Common myeloid progenitor, CD34-positive (primary cell): ENCODE measurements at regions not wholly inside any gene's neighbourhood (a gene's known extent, or its start where the extent isn't known, plus 50 kb on each side); places are given as distances from the start of the nearest gene placed in this dataset.
A peak's percentile ranks its signal among the peaks of the same experiment; 100 is the strongest.

Experiments
- CTCF ChIA-PET: fragments of 350-600 bp; sonication (Branson Sonifier 250); formaldehyde crosslinking; loops from one replicate; lab custom pipeline; 2021; ENCODE audit warnings: antibody characterized with exemption; lab: Charles Lee
- POLR2A ChIA-PET: fragments of 350-600 bp; sonication (Branson Sonifier 250); formaldehyde crosslinking; loops from one replicate; lab custom pipeline; 2021; ENCODE audit warnings: antibody characterized with exemption; lab: Charles Lee
- DNase-seq, 3 donors: peaks; one replicate each; pipeline versions ENCODE4 v3.0.0 to v3.0.0-alpha.2; 2013
- H3K27ac ChIP-seq, 2 experiments: 1 replicate in 1 of 2; 2 replicates in 1 of 2; pipeline ENCODE4 v1.7.0; 2013; ENCODE audit warnings: inconsistent platforms in 2 of 2, low read length in 2 of 2, mild to moderate bottlenecking in 2 of 2, low read depth in 1 of 2, moderate library complexity in 1 of 2; ENCODE audit not compliant: severe bottlenecking in 2 of 2, insufficient read depth in 1 of 2, poor library complexity in 1 of 2
- H3K27me3 ChIP-seq, 5 experiments: replicated peaks in 2 of 5; 1 replicate in 3 of 5; 2 replicates in 2 of 5; pipeline versions ENCODE4 v1.6.1 to v1.7.0; 2013; ENCODE audit warnings: low read length in 4 of 5, mild to moderate bottlenecking in 2 of 5, moderate library complexity in 2 of 5, inconsistent platforms in 1 of 5; ENCODE audit not compliant: insufficient read depth in 5 of 5, control insufficient read depth in 4 of 5
- H3K36me3 ChIP-seq, 4 experiments: 1 replicate in 2 of 4; 2 replicates in 2 of 4; pipeline versions ENCODE4 v1.6.1 to v1.7.0; 2013; ENCODE audit warnings: low read length in 3 of 4, control low read depth in 1 of 4, mild to moderate bottlenecking in 1 of 4; ENCODE audit not compliant: control insufficient read depth in 4 of 4, insufficient read depth in 4 of 4
- H3K4me1 ChIP-seq, 4 experiments: 1 replicate in 3 of 4; 2 replicates in 1 of 4; pipeline versions ENCODE4 v1.6.1 to v1.7.1; 2013; ENCODE audit warnings: low read length in 3 of 4, mild to moderate bottlenecking in 3 of 4, control low read depth in 1 of 4, inconsistent platforms in 1 of 4, moderate library complexity in 1 of 4; ENCODE audit not compliant: control insufficient read depth in 4 of 4, insufficient read depth in 4 of 4; ENCODE audit errors: control extremely low read depth in 1 of 4
- H3K4me3 ChIP-seq, 7 experiments: 1 replicate in 4 of 7; 2 replicates in 3 of 7; pipeline versions ENCODE4 v1.5.1 to v1.7.0; 2013; ENCODE audit warnings: mild to moderate bottlenecking in 7 of 7, low read length in 6 of 7, moderate library complexity in 6 of 7, inconsistent platforms in 2 of 7, low read depth in 2 of 7, control low read depth in 1 of 7; ENCODE audit not compliant: insufficient read depth in 4 of 7, control insufficient read depth in 1 of 7; ENCODE audit errors: extremely low read depth in 1 of 7
- H3K9me3 ChIP-seq, 5 experiments: 1 replicate in 4 of 5; 2 replicates in 1 of 5; pipeline versions ENCODE4 v1.6.1 to v1.7.1; 2013; ENCODE audit warnings: low read length in 4 of 5, mild to moderate bottlenecking in 2 of 5, inconsistent platforms in 1 of 5, low read depth in 1 of 5, moderate library complexity in 1 of 5; ENCODE audit not compliant: control insufficient read depth in 4 of 5, insufficient read depth in 2 of 5; ENCODE audit errors: control extremely low read depth in 1 of 5
- WGBS: methylation state at CpG from one replicate; pipeline ENCODE4 v1.1.5; 2013; ENCODE audit not compliant: insufficient coverage; 5-methylcytosine and 5-hydroxymethylcytosine counted together

DNA sequence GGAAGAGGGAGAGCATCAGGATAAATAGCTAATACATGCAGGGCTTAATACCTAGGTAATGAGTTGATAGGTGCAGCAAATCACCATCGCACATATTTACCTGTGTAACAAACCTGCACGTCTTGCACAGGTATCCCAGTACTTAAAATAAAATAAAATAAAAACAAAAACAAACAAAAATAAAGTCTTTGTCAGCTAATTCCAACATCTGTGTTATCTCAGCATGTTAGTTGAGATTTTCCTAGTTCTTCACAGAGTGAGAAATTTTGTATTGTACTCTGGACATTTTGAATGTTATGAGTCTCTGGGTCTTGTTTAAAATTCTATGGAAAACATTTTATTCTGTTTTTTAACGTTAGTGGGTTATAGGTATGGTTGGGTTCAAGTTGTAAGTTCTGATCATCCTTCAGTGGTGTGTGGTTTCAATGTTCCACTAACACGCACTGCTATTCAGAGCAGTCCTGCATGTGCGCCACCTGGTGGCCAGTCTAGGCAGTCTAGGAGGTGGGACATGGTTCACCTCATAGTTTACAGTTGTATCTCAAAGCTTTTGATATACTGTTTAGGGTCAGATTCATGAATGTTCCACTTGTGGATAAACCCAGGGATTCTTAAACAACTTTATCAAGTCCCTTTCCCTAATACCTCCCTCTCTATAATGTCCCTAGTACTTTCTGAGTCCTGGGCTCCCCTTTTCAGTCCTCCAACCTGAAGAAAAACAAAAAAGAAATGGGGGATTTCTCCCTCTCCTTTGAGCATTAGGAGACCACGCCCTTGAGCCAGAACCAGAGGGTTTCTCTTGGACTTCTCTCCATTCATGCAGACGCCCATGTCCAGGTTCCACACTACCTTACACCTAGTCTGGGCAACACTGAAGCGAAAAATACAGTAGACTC, 213.4 kb upstream of the GATA6 start:
- no peaks in the 10 kb centered on the region for H3K36me3 ChIP-seq
- no peak overlapping the region for H3K4me3 ChIP-seq
- H3K27me3 ChIP-seq = peaks cover 0 to 4% (median 0%) of the 10 kb centered on the region in 5 experiments
- H3K9me3 ChIP-seq = peaks cover 0 to 3% (median 0%) of the 10 kb centered on the region in 5 experiments
- POLR2A ChIA-PET = no interaction called here
- no peaks in the 10 kb centered on the region for H3K4me1 ChIP-seq
- 50% methylated on average over 4 of the region's 8 CpGs for WGBS
- CTCF ChIA-PET = interaction anchor here (0.7 to 1.3 kb wide), 5 partner anchors 34 to 761 kb away, joined by 3 to 5 read pairs (median 3); no protein-coding TSS in a partner anchor
- peak; percentile 52 to 76 (median 66) for DNase-seq
- no peak overlapping the region for H3K27ac ChIP-seq

GRCh38 chr18:21958263-21958662, 211.1 kb upstream of the GATA6 start:
- peaks cover 0 to 3% (median 0%) of the 10 kb centered on the region in 5 experiments for H3K27me3 ChIP-seq
- H3K9me3 ChIP-seq = no peaks in the 10 kb centered on the region
- no peaks in the 10 kb centered on the region for H3K4me1 ChIP-seq
- 94% methylated on average over 8 of the region's 8 CpGs for WGBS
- no peak overlapping the region for H3K4me3 ChIP-seq
- ChIA-PET CTCF (interaction anchor here (1.8 kb wide), 1 partner anchor 11 kb away, joined by 6 read pairs; no protein-coding TSS in a partner anchor), POLR2A (interaction anchor here (0.7 kb wide), 1 partner anchor 517 kb away, joined by 3 read pairs; no protein-coding TSS in a partner anchor)
- H3K27ac ChIP-seq = no peak overlapping the region
- H3K36me3 ChIP-seq = no peaks in the 10 kb centered on the region
- no peak for DNase-seq

GRCh38 chr18:21958707-21959450, 210.5 kb upstream of the GATA6 start:
- Histone ChIP-seq H3K4me3 (no peak overlapping the region), H3K27me3 (peaks cover 0 to 3% (median 0%) of the 10 kb centered on the region in 5 experiments), H3K9me3 (no peaks in the 10 kb centered on the region), H3K36me3 (no peaks in the 10 kb centered on the region), H3K27ac (no peak overlapping the region), H3K4me1 (no peaks in the 10 kb centered on the region)
- CTCF ChIA-PET = interaction anchor here (1.8 kb wide), 1 partner anchor 10 kb away, joined by 6 read pairs; no protein-coding TSS in a partner anchor
- no peak for DNase-seq
- WGBS = 89% methylated on average over 5 of the region's 5 CpGs
- POLR2A ChIA-PET = interaction anchor here (0.7 kb wide), 2 partner anchors 414 to 516 kb away, joined by 3 to 4 read pairs; no protein-coding TSS in a partner anchor

DNA sequence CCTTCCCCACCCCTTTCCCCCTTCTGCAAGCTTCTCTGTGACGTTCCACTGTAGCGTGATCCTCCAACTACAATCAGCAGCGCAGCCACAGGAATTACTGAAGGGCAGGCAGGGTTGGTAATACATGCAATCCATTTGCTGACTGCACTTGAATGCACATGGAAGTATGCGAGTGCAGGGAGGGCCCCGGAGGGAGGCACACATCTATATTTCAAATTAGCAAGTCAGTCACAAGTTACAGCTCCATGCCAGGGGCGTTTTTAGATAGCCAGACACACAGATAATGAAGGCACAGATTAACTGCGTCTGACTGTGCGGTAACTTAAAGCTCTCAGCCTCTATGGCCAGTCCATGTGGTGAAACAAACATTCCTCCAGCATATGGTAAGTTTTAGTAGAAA, 209.2 kb upstream of the GATA6 start:
- POLR2A ChIA-PET = no interaction called here
- no peak for DNase-seq
- Histone ChIP-seq H3K4me1 (no peaks in the 10 kb centered on the region), H3K36me3 (no peaks in the 10 kb centered on the region), H3K4me3 (no peak overlapping the region), H3K9me3 (no peaks in the 10 kb centered on the region), H3K27me3 (peaks cover 0 to 3% (median 0%) of the 10 kb centered on the region in 5 experiments), H3K27ac (no peak overlapping the region)
- CTCF ChIA-PET = interaction anchor here (1.8 kb wide), 1 partner anchor 9 kb away, joined by 6 read pairs; no protein-coding TSS in a partner anchor
- 79% methylated on average over 7 of the region's 8 CpGs for WGBS

DNA sequence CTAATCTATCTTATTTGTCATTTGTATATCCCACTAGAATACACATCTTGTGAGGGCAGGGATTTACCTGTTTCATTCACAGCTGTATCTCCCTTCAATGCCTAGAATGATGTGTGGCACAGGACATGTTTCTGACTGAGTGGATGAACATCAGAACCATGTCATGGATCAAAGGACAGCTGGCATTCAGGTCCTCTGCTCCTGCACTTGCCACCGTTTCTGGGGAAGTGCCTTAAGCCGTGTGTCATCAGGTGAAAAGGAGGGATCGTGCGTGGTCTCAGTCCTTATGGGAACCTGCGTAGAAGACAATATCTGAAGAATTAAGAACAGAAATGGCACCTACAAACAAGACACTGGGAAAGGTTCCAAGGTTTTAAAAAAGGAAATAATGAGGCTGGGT, 206.1 kb upstream of the GATA6 start:
- no peaks in the 10 kb centered on the region for H3K9me3 ChIP-seq
- ChIA-PET CTCF (no interaction called here), POLR2A (no interaction called here)
- peaks cover 0 to 3% (median 0%) of the 10 kb centered on the region in 5 experiments for H3K27me3 ChIP-seq
- H3K27ac ChIP-seq = no peak overlapping the region
- 93% methylated on average over 4 of the region's 5 CpGs for WGBS
- H3K4me3 ChIP-seq = no peak overlapping the region
- no peak for DNase-seq
- no peaks in the 10 kb centered on the region for H3K36me3 ChIP-seq
- no peaks in the 10 kb centered on the region for H3K4me1 ChIP-seq

GRCh38 chr18:21968338-21968737, 201.1 kb upstream of the GATA6 start:
- Histone ChIP-seq H3K27ac (no peak overlapping the region), H3K4me3 (no peak overlapping the region), H3K27me3 (no peaks in the 10 kb centered on the region), H3K9me3 (no peaks in the 10 kb centered on the region), H3K4me1 (no peaks in the 10 kb centered on the region), H3K36me3 (no peaks in the 10 kb centered on the region)
- WGBS = 97% methylated on average over 4 of the region's 4 CpGs
- DNase-seq = no peak
- ChIA-PET CTCF (interaction anchor here (1.9 kb wide), 1 partner anchor 9 kb away, joined by 6 read pairs; no protein-coding TSS in a partner anchor), POLR2A (no interaction called here)
